RWPE2 (cell line): ENCODE measurements at regions not wholly inside any gene's neighbourhood (a gene's known extent, or its start where the extent isn't known, plus 50 kb on each side); places are given as distances from the start of the nearest gene placed in this dataset.

Experiments
- ATAC-seq: fragments of 200-7000 bp; cut with Tn5 transposase; 3 replicates; pipeline ENCODE4 v1.9.1; 2021; ENCODE audit warnings: low read depth
- DNase-seq: peaks from one replicate; pipeline ENCODE4 v3.0.0-alpha.2; 2020; ENCODE audit warnings: low spot score
- H3K27ac ChIP-seq: fragments of 450-650 bp; 2 replicates; pipeline ENCODE4 v1.5.1; 2017; ENCODE audit warnings: mild to moderate bottlenecking; ENCODE audit not compliant: poor library complexity, severe bottlenecking
- H3K27me3 ChIP-seq: fragments of 250-450 bp; sonication (Bioruptor Pico); 2 replicates; pipeline ENCODE4 v1.5.1; 2021; ENCODE audit warnings: mild to moderate bottlenecking, moderate library complexity; ENCODE audit not compliant: insufficient read depth, poor library complexity, severe bottlenecking
- H3K36me3 ChIP-seq: fragments of 250-450 bp; sonication (Bioruptor Pico); 2 replicates; pipeline ENCODE4 v1.5.1; 2020; ENCODE audit warnings: low read depth, mild to moderate bottlenecking, moderate library complexity
- H3K4me1 ChIP-seq: fragments of 250-450 bp; sonication (Bioruptor Pico); 2 replicates; pipeline ENCODE4 v1.5.1; 2021; ENCODE audit warnings: mild to moderate bottlenecking, moderate library complexity; ENCODE audit not compliant: insufficient read depth, poor library complexity, severe bottlenecking
- H3K4me3 ChIP-seq: fragments of 250-450 bp; sonication (Bioruptor Pico); 2 replicates; pipeline ENCODE4 v1.5.1; 2021; ENCODE audit warnings: mild to moderate bottlenecking, moderate library complexity; ENCODE audit not compliant: severe bottlenecking
- H3K9me3 ChIP-seq: fragments of 250-450 bp; sonication (Bioruptor Pico); 2 replicates; pipeline ENCODE4 v1.5.1; 2021; ENCODE audit warnings: mild to moderate bottlenecking, moderate library complexity; ENCODE audit not compliant: severe bottlenecking
- TF ChIP-seq, protein P1 (sequence below): fragments of 450-650 bp; IDR thresholded peaks from one replicate; pipeline ENCODE4 v1.5.1; 2017; ENCODE audit warnings: mild to moderate bottlenecking, moderate library complexity; ENCODE audit not compliant: poor library complexity, severe bottlenecking

DNA sequence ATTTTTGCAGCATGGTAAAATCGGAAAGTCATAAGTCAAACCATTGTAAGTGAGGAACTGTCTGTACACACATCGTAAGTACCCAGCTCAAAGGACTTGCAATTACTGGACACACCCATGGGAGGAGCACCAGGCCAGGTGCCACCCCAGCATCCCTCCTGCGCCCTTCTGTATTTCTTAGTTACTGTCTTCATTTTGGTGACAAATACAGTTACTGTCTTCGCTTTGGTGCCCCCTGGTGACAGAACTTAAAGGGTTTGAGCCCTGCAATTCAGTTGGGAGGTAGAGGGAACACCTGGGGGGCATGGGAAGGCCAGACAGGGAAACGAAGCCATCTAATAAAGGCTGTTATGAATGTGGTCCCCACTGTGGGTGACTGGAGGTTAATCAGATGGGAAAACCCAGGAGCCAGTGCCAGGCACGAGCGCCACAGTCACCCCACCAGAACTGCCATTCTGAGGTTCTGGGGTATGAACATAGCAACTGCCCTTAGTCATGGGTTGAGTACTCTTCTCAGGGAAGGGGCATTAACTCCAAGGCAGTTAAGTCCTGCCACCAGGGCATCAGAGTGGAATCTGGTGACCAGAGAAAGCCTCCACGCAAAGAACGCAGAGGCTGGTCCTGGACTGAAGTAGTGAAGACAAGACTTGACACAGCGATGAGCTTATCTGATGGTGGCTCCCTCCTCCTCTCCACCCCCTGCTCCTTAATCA lies 612.9 kb downstream of the PTPRU start:
- no peaks in the 10 kb centered on the region for H3K4me1 ChIP-seq
- H3K4me3 ChIP-seq, result no peak overlapping the region
- H3K27me3 ChIP-seq, result no peaks in the 10 kb centered on the region
- no peak overlapping the region for H3K27ac ChIP-seq
- H3K36me3 ChIP-seq, result no peaks in the 10 kb centered on the region
- ATAC-seq, result peak; percentile 44; the same call in 1 of the 3 replicates
- peaks cover 3% of the 10 kb centered on the region for H3K9me3 ChIP-seq
- DNase-seq, result no peak
- TF ChIP-seq, protein P1, sequence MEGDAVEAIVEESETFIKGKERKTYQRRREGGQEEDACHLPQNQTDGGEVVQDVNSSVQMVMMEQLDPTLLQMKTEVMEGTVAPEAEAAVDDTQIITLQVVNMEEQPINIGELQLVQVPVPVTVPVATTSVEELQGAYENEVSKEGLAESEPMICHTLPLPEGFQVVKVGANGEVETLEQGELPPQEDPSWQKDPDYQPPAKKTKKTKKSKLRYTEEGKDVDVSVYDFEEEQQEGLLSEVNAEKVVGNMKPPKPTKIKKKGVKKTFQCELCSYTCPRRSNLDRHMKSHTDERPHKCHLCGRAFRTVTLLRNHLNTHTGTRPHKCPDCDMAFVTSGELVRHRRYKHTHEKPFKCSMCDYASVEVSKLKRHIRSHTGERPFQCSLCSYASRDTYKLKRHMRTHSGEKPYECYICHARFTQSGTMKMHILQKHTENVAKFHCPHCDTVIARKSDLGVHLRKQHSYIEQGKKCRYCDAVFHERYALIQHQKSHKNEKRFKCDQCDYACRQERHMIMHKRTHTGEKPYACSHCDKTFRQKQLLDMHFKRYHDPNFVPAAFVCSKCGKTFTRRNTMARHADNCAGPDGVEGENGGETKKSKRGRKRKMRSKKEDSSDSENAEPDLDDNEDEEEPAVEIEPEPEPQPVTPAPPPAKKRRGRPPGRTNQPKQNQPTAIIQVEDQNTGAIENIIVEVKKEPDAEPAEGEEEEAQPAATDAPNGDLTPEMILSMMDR, result peak; percentile 65

GRCh38 chr1:29845910-29846309 lies 609.6 kb downstream of the PTPRU start:
- no peak for ATAC-seq
- H3K27me3 ChIP-seq, result no peaks in the 10 kb centered on the region

DNA sequence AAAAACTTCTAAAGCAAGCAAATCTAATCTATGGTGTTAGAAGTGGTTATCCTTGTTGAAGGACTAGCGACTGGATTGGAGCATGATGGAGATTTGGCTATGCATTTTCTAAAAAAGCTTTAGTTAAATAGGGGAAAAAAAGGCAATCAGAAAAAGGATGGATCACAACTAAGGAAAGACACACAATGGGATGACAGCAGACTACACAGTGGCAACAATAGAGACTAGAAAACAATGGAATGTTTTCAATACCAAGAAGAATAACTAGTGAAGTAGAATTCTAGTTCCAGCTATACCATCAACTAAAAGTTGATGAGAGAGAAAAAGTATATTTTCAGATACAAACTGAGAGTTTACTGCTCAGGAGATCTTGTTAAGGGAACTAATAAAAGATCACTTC lies 605.8 kb downstream of the PTPRU start:
- Histone ChIP-seq H3K4me1 (no peaks in the 10 kb centered on the region), H3K4me3 (no peak overlapping the region), H3K36me3 (no peaks in the 10 kb centered on the region), H3K27me3 (no peaks in the 10 kb centered on the region), H3K9me3 (no peaks in the 10 kb centered on the region), H3K27ac (no peak overlapping the region)
- no peak for ATAC-seq
- DNase-seq, result no peak
- TF ChIP-seq, protein P1, result no peak

More at GRCh38 chr1:29845910-29846309, 609.6 kb downstream of the PTPRU start:
- Histone ChIP-seq H3K27ac (no peak overlapping the region), H3K9me3 (peaks cover 3% of the 10 kb centered on the region), H3K4me1 (no peaks in the 10 kb centered on the region), H3K36me3 (no peaks in the 10 kb centered on the region), H3K4me3 (no peak overlapping the region)
- DNase-seq, result no peak
- TF ChIP-seq, protein P1, result no peak

DNA sequence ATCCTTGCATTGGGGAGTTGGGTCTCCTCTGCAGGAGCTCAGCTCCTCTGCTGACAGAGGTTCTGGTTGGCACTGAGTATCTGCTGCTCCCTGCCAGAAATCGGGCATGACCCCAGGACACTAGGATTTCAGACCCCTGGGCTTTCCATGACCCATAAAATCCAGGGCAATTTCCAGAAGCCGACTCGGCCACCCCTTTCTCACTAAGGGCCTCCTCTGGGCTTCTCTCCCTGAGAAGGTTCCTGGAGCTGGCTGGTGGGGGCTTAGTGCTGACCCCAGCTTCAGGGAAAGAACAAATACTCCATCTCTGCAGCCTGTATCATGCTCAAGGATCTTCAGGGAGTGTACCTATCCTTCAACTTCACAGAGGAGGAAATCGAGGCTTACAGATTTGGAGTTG lies 603.4 kb downstream of the PTPRU start:
- Histone ChIP-seq H3K9me3 (no peaks in the 10 kb centered on the region), H3K27me3 (no peaks in the 10 kb centered on the region), H3K4me1 (no peaks in the 10 kb centered on the region), H3K4me3 (no peak overlapping the region), H3K27ac (no peak overlapping the region), H3K36me3 (no peaks in the 10 kb centered on the region)
- DNase-seq (no peak), ATAC-seq (no peak)
- TF ChIP-seq, protein P1, result no peak

DNA sequence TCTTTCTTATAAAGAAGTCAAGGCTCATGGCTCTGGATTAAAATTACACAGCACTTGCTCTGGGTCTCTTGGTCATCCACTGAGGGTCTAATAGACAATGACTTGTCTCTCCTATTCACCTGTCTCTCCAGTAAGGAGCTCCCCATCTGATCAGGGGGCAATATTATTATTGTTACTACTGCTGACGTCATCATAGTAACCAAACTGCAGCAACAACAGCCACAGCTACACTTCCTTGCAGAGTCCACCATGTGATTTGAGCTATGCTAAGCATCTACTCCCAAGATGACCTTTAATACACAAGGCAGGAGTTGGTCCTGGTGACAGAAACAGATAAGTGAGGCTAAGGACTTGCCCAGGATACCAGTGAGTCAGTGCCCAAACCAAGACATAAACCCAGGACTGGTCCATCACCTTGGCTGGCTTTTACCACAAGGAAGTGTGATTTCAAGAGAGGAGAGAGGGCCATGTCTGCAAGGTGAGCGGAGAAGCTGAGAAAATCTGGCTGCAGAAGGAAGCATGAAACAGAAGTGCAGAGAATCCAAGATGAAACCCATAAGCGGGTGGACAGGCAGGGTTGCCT lies 602.5 kb downstream of the PTPRU start:
- no peak overlapping the region for H3K4me3 ChIP-seq
- DNase-seq (no peak), ATAC-seq (no peak)
- H3K4me1 ChIP-seq, result no peaks in the 10 kb centered on the region
- H3K9me3 ChIP-seq, result no peaks in the 10 kb centered on the region
- H3K36me3 ChIP-seq, result no peaks in the 10 kb centered on the region
- H3K27ac ChIP-seq, result no peak overlapping the region
- TF ChIP-seq, protein P1, result no peak
- no peaks in the 10 kb centered on the region for H3K27me3 ChIP-seq
